ENCODE measurements at regions not wholly inside any gene's neighbourhood (a gene's known extent, or its start where the extent isn't known, plus 50 kb on each side); places are given as distances from the start of the nearest gene placed in this dataset.

DNA sequence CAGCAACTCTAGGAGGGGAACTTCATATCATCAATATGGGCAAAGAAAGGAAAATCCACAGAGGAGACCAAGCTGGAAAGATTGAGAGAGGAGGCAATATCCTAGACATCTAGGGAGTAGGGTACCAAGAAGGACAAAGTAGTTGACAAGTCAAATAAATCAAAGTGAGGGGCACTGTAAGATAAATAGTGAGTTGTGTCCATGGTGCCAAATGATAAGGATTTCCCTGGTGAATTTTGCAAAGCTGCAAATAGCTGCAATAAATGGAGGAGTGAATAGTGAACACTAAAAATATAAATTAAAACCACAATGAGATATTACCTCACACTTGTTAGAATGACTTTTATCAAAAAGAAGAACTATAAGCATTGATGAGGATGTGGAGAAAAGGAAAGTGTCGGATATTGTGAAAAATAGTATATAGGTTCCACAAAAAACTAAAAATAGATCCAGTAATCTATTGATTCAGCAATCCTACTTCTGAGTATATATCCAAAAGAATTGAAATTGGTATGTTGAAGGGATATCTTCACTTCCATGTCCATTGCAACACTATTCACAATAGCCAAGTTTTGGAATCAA is 258.2 kb upstream of the FN1 start (continued):
- TF ChIP-seq, protein P1, sequence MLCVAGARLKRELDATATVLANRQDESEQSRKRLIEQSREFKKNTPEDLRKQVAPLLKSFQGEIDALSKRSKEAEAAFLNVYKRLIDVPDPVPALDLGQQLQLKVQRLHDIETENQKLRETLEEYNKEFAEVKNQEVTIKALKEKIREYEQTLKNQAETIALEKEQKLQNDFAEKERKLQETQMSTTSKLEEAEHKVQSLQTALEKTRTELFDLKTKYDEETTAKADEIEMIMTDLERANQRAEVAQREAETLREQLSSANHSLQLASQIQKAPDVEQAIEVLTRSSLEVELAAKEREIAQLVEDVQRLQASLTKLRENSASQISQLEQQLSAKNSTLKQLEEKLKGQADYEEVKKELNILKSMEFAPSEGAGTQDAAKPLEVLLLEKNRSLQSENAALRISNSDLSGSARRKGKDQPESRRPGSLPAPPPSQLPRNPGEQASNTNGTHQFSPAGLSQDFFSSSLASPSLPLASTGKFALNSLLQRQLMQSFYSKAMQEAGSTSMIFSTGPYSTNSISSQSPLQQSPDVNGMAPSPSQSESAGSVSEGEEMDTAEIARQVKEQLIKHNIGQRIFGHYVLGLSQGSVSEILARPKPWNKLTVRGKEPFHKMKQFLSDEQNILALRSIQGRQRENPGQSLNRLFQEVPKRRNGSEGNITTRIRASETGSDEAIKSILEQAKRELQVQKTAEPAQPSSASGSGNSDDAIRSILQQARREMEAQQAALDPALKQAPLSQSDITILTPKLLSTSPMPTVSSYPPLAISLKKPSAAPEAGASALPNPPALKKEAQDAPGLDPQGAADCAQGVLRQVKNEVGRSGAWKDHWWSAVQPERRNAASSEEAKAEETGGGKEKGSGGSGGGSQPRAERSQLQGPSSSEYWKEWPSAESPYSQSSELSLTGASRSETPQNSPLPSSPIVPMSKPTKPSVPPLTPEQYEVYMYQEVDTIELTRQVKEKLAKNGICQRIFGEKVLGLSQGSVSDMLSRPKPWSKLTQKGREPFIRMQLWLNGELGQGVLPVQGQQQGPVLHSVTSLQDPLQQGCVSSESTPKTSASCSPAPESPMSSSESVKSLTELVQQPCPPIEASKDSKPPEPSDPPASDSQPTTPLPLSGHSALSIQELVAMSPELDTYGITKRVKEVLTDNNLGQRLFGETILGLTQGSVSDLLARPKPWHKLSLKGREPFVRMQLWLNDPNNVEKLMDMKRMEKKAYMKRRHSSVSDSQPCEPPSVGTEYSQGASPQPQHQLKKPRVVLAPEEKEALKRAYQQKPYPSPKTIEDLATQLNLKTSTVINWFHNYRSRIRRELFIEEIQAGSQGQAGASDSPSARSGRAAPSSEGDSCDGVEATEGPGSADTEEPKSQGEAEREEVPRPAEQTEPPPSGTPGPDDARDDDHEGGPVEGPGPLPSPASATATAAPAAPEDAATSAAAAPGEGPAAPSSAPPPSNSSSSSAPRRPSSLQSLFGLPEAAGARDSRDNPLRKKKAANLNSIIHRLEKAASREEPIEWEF (IDR thresholded peaks at IDR 0.05; ENCODE audit: insufficient replicate concordance, low read depth, low read length) = no peak
- TF ChIP-seq, protein P2, sequence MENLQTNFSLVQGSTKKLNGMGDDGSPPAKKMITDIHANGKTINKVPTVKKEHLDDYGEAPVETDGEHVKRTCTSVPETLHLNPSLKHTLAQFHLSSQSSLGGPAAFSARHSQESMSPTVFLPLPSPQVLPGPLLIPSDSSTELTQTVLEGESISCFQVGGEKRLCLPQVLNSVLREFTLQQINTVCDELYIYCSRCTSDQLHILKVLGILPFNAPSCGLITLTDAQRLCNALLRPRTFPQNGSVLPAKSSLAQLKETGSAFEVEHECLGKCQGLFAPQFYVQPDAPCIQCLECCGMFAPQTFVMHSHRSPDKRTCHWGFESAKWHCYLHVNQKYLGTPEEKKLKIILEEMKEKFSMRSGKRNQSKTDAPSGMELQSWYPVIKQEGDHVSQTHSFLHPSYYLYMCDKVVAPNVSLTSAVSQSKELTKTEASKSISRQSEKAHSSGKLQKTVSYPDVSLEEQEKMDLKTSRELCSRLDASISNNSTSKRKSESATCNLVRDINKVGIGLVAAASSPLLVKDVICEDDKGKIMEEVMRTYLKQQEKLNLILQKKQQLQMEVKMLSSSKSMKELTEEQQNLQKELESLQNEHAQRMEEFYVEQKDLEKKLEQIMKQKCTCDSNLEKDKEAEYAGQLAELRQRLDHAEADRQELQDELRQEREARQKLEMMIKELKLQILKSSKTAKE (IDR thresholded peaks at IDR 0.05; ENCODE audit: low read depth, poor library complexity, severe bottlenecking) = no peak
- no peak for TF ChIP-seq FOXK2 (IDR thresholded peaks at IDR 0.05)
- TF ChIP-seq MXI1 (IDR thresholded peaks at IDR 0.05; ENCODE audit: low read depth, low read length) = no peak
- TF ChIP-seq SIN3A (IDR thresholded peaks at IDR 0.05; ENCODE audit: low read depth, low read length) = no peak
- no peak for TF ChIP-seq SMC3 (IDR thresholded peaks at IDR 0.05; ENCODE audit: borderline replicate concordance, low read length)
